ENCODE measurements at regions not wholly inside any gene's neighbourhood (a gene's known extent, or its start where the extent isn't known, plus 50 kb on each side); places are given as distances from the start of the nearest gene placed in this dataset.

DNA sequence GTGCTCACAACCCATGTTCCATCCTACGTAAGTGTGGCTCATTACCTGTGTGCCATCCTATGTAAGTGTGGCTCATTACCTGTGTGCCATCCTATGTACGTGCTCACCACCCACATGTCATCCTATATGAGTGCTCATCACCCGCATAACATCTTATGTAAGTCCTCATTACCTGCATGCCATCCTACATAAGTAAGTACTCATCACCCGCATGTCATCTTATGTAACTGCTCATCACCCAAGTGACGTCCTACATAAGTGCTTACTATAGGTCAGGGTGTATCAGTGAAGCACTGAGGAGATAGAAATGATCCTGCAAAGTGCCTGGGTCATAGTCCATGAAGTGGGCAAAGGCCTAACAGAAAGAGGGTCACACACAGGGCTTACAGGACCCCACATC lies 93.1 kb downstream of the AXIN2 start:
- H3K27ac ChIP-seq (ENCODE audit: low read length), result no peak overlapping the region
- H4K20me1 ChIP-seq (ENCODE audit: insufficient read depth, low read length), result no peaks in the 10 kb centered on the region
- no peak overlapping the region for H3K4me3 ChIP-seq (ENCODE audit: low read length)
- no peak overlapping the region for H3K9ac ChIP-seq (ENCODE audit: low read length)
- no peaks in the 10 kb centered on the region for H3K79me2 ChIP-seq (ENCODE audit: low read length)
- no peak overlapping the region for H3K4me2 ChIP-seq (ENCODE audit: low read depth, low read length)
- H3K27me3 ChIP-seq (replicated peaks; ENCODE audit: insufficient read depth, low read length), result no peaks in the 10 kb centered on the region
- H3F3A ChIP-seq (ENCODE audit: insufficient read depth, low read length), result no peaks in the 10 kb centered on the region
- no peaks in the 10 kb centered on the region for H3K9me2 ChIP-seq (replicated peaks; ENCODE audit: insufficient read depth, low read length)
- H2AFZ ChIP-seq (ENCODE audit: low read length), result no peak overlapping the region
- no peaks in the 10 kb centered on the region for H3K9me3 ChIP-seq (replicated peaks; ENCODE audit: insufficient read depth, low read length)
- DNase-seq, result no peak
- no peak for TF ChIP-seq EZH2phosphoT487 (IDR thresholded peaks at IDR 0.05; ENCODE audit: low read length)
- TF ChIP-seq, protein P1, sequence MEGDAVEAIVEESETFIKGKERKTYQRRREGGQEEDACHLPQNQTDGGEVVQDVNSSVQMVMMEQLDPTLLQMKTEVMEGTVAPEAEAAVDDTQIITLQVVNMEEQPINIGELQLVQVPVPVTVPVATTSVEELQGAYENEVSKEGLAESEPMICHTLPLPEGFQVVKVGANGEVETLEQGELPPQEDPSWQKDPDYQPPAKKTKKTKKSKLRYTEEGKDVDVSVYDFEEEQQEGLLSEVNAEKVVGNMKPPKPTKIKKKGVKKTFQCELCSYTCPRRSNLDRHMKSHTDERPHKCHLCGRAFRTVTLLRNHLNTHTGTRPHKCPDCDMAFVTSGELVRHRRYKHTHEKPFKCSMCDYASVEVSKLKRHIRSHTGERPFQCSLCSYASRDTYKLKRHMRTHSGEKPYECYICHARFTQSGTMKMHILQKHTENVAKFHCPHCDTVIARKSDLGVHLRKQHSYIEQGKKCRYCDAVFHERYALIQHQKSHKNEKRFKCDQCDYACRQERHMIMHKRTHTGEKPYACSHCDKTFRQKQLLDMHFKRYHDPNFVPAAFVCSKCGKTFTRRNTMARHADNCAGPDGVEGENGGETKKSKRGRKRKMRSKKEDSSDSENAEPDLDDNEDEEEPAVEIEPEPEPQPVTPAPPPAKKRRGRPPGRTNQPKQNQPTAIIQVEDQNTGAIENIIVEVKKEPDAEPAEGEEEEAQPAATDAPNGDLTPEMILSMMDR (IDR thresholded peaks at IDR 0.05; ENCODE audit: low read length), result no peak
- no peak for TF ChIP-seq EZH2 (optimal IDR thresholded peaks at IDR 0.05; ENCODE audit: low read depth, low read length)
- no peaks in the 10 kb centered on the region for H3K4me1 ChIP-seq (ENCODE audit: low read length)
- H3K36me3 ChIP-seq (replicated peaks; ENCODE audit: insufficient read depth, low read length), result no peaks in the 10 kb centered on the region

DNA sequence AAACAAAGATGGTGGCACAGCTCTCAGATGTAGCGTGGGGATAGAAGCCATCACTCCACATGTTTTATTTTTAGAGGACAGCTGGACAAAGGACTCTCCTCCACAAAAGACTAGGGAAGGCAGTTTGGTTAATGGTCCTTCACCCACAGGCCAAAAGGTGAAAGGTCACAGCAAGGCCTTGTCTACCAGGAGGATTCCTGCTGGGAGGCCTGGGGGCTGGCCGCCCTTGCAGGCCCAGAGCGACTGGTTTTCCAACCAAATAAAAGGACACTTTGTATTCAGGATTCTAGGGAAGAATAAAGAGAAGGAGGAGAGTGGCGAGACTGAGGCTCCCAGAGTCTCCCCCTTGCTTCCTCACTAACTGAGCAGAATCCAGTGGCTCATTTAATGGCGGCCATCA lies 94.3 kb downstream of the AXIN2 start:
- Histone ChIP-seq H3K79me2 (ENCODE audit: low read length) (no peaks in the 10 kb centered on the region), H2AFZ (ENCODE audit: low read length) (no peak overlapping the region), H3K4me1 (ENCODE audit: low read length) (no peaks in the 10 kb centered on the region), H3K9ac (ENCODE audit: low read length) (no peak overlapping the region), H3K27me3 (replicated peaks; ENCODE audit: insufficient read depth, low read length) (no peaks in the 10 kb centered on the region), H3K36me3 (replicated peaks; ENCODE audit: insufficient read depth, low read length) (no peaks in the 10 kb centered on the region), H3K9me2 (replicated peaks; ENCODE audit: insufficient read depth, low read length) (no peaks in the 10 kb centered on the region), H3K9me3 (replicated peaks; ENCODE audit: insufficient read depth, low read length) (no peaks in the 10 kb centered on the region), H3K4me2 (ENCODE audit: low read depth, low read length) (no peak overlapping the region), H3K27ac (ENCODE audit: low read length) (no peak overlapping the region), H4K20me1 (ENCODE audit: insufficient read depth, low read length) (no peaks in the 10 kb centered on the region), H3F3A (ENCODE audit: insufficient read depth, low read length) (no peaks in the 10 kb centered on the region), H3K4me3 (ENCODE audit: low read length) (no peak overlapping the region)
- TF ChIP-seq, protein P1 (IDR thresholded peaks at IDR 0.05; ENCODE audit: low read length), result no peak
- TF ChIP-seq EZH2phosphoT487 (IDR thresholded peaks at IDR 0.05; ENCODE audit: low read length), result no peak
- DNase-seq, result no peak

- Histone ChIP-seq H4K20me1 (ENCODE audit: insufficient read depth, low read length) (no peaks in the 10 kb centered on the region), H3K79me2 (ENCODE audit: low read length) (no peaks in the 10 kb centered on the region), H3K27me3 (replicated peaks; ENCODE audit: insufficient read depth, low read length) (no peaks in the 10 kb centered on the region), H3F3A (ENCODE audit: insufficient read depth, low read length) (no peaks in the 10 kb centered on the region), H3K27ac (ENCODE audit: low read length) (no peak overlapping the region), H3K9me3 (replicated peaks; ENCODE audit: insufficient read depth, low read length) (no peaks in the 10 kb centered on the region), H3K36me3 (replicated peaks; ENCODE audit: insufficient read depth, low read length) (no peaks in the 10 kb centered on the region), H3K9me2 (replicated peaks; ENCODE audit: insufficient read depth, low read length) (no peaks in the 10 kb centered on the region), H3K4me1 (ENCODE audit: low read length) (no peaks in the 10 kb centered on the region), H3K9ac (ENCODE audit: low read length) (no peak overlapping the region), H3K4me3 (ENCODE audit: low read length) (no peak overlapping the region), H2AFZ (ENCODE audit: low read length) (no peak overlapping the region), H3K4me2 (ENCODE audit: low read depth, low read length) (no peak overlapping the region)
- DNase-seq, result no peak
- TF ChIP-seq EZH2phosphoT487 (IDR thresholded peaks at IDR 0.05; ENCODE audit: low read length) (no peak), EZH2 (optimal IDR thresholded peaks at IDR 0.05; ENCODE audit: low read depth, low read length) (no peak)
- TF ChIP-seq, protein P1 (IDR thresholded peaks at IDR 0.05; ENCODE audit: low read length), result no peak
Measured at GRCh38 chr17:65466547-65466946, 94.9 kb downstream of the AXIN2 start.
